Kidney (tissue), 13 donors: ENCODE measurements at regions not wholly inside any gene's neighbourhood (a gene's known extent, or its start where the extent isn't known, plus 50 kb on each side); places are given as distances from the start of the nearest gene placed in this dataset.

Source experiments
- DNase-seq, 5 donors: peaks; one replicate each; pipeline ENCODE4 v3.0.0-alpha.2; 2013 to 2020
- FAIRE-seq: peaks from 2 replicates; lab custom pipeline; 2012; peaks lifted over from hg19 to GRCh38; lab: Jason Lieb, UNC
- H3K27ac ChIP-seq, 2 donors: one replicate each; pipeline ENCODE4 v1.7.0; 2013; ENCODE audit warnings: low read depth in 2 of 2, low read length in 2 of 2, inconsistent platforms in 1 of 2
- H3K27me3 ChIP-seq: one replicate; pipeline ENCODE4 v1.7.1; 2013; ENCODE audit warnings: low read length, inconsistent platforms; ENCODE audit not compliant: control insufficient read depth, insufficient read depth
- H3K36me3 ChIP-seq, 3 donors: one replicate each; pipeline versions ENCODE4 v1.7.0 to v1.7.1; 2013; ENCODE audit warnings: low read length in 3 of 3, control low read depth in 1 of 3, inconsistent platforms in 1 of 3; ENCODE audit not compliant: insufficient read depth in 3 of 3, control insufficient read depth in 2 of 3
- H3K4me1 ChIP-seq, 3 donors: one replicate each; pipeline versions ENCODE4 v1.7.0 to v1.7.1; 2013; ENCODE audit warnings: low read length in 3 of 3, inconsistent platforms in 1 of 3, low read depth in 1 of 3; ENCODE audit not compliant: control insufficient read depth in 2 of 3, insufficient read depth in 2 of 3
- H3K4me3 ChIP-seq, 3 donors: one replicate each; pipeline versions ENCODE4 v1.7.0 to v1.8.1; 2013; ENCODE audit warnings: low read length in 3 of 3, control low read depth in 1 of 3, inconsistent platforms in 1 of 3
- H3K9ac ChIP-seq, 3 donors: one replicate each; pipeline versions ENCODE4 v1.7.0 to v1.7.1; 2013; ENCODE audit warnings: low read length in 3 of 3, control low read depth in 1 of 3, inconsistent platforms in 1 of 3
- H3K9me3 ChIP-seq, 3 donors: one replicate each; pipeline versions ENCODE4 v1.7.0 to v1.7.1; 2013; ENCODE audit warnings: low read length in 3 of 3, control low read depth in 1 of 3, inconsistent platforms in 1 of 3; ENCODE audit not compliant: control insufficient read depth in 2 of 3, insufficient read depth in 1 of 3
- intact Hi-C: fragments of 100-400 bp; cut with DNase I; formaldehyde crosslinking; loops from one replicate; pipeline ENCODE4 v1.11.1; 2022
- TF ChIP-seq, protein P1 (sequence below): IDR thresholded peaks from 3 replicates; pipeline ENCODE4 v1.5.1; 2012; ENCODE audit warnings: mild to moderate bottlenecking, moderate library complexity, borderline replicate concordance; ENCODE audit not compliant: insufficient read depth; ENCODE audit errors: extremely low read depth
- donor health status: control.
- donor health status: control.
- donor health status: control.
- donor health status: control.
- donor health status: control.
- donor health status: DM: yes; HTN: yes; CAD: no.
- donor health status: Normal renal cell carcinoma (clear cell type).

DNA sequence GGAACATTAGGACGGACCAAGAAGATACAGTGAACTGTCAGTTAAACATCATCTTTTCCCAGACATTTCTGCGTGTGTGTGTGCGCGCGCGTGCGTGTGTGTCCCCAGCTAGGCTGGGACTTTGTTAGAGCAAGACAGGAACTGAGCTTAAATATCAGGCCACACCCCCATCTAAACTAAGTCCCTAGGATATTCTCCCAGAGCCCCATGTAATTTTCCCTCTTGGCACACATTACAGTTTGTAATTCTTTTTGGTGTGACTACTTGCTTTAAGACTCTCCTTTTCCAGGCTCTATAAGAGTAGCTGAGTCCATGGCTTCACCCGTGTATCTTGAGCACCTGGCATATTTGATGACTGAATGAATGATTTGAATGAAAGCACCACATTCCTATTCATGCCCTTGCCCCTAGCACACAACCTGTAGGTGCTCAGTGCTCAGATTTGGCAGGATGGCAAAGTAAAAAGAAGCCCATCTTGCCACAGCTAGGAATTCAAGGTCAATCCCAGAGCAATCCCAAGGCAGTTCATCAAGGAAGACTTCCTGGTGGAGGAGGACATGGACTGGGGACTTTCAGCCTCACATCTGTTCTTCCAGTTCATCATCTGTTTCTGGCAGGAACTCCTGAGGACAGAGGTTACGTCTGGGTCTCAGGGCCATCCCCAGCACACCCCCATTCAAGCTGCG lies 69.2 kb downstream of the MRPL14 start:
- H3K9ac ChIP-seq = no peak overlapping the region
- H3K27me3 ChIP-seq = no peaks in the 10 kb centered on the region
- H3K4me1 ChIP-seq = peaks cover 0 to 16% (median 0%) of the 10 kb centered on the region in 3 donors
- peak overlapping the region in 1 of 2 donors; percentile 66 for H3K27ac ChIP-seq
- H3K9me3 ChIP-seq = peaks cover 0 to 5% (median 0%) of the 10 kb centered on the region in 3 donors
- H3K36me3 ChIP-seq = no peaks in the 10 kb centered on the region
- intact Hi-C loops = no loop called here
- DNase-seq (no peak), FAIRE-seq (no peak)
- no peak overlapping the region for H3K4me3 ChIP-seq
- TF ChIP-seq, protein P1, sequence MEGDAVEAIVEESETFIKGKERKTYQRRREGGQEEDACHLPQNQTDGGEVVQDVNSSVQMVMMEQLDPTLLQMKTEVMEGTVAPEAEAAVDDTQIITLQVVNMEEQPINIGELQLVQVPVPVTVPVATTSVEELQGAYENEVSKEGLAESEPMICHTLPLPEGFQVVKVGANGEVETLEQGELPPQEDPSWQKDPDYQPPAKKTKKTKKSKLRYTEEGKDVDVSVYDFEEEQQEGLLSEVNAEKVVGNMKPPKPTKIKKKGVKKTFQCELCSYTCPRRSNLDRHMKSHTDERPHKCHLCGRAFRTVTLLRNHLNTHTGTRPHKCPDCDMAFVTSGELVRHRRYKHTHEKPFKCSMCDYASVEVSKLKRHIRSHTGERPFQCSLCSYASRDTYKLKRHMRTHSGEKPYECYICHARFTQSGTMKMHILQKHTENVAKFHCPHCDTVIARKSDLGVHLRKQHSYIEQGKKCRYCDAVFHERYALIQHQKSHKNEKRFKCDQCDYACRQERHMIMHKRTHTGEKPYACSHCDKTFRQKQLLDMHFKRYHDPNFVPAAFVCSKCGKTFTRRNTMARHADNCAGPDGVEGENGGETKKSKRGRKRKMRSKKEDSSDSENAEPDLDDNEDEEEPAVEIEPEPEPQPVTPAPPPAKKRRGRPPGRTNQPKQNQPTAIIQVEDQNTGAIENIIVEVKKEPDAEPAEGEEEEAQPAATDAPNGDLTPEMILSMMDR = no peak

DNA sequence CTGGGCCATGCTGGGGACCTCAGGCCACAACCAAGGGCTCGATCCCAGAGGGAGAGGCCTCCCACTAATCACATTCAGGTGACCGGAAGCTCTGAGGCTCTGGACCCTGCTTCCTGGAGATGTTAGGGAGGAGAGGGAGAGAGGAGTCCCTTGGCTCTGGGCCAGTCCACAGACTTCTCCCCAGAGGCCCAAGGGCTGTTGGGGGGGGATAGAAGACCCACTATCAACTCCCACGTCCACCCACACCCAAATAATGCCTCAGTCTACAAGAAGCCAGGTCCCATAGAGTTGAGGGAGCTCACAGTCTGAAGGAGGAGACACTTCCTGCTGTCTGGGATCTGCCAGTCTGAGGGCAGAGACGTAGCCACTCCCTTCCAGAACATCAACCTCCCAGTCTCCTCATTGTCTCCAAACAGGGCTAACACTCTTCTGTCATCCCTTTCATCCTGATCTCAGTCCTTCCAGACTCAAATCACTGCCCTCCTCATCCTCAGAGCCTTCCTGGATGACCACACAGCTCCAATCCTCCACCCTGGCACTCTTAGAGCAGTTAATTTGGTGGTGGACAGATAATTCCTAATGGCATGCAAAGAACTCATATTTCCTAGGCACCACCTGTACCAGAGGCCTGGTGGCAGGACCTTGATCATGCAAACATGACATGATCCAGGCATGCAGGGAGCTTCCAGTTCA lies 69.9 kb downstream of the MRPL14 start:
- no peak overlapping the region for H3K27ac ChIP-seq
- peaks cover 0 to 19% (median 0%) of the 10 kb centered on the region in 3 donors for H3K4me1 ChIP-seq
- no peak overlapping the region for H3K4me3 ChIP-seq
- intact Hi-C loops = no loop called here
- peaks cover 0 to 5% (median 0%) of the 10 kb centered on the region in 3 donors for H3K9me3 ChIP-seq
- FAIRE-seq (no peak), DNase-seq (no peak)
- H3K9ac ChIP-seq = no peak overlapping the region
- no peaks in the 10 kb centered on the region for H3K36me3 ChIP-seq
- TF ChIP-seq, protein P1 = no peak
- no peaks in the 10 kb centered on the region for H3K27me3 ChIP-seq

DNA sequence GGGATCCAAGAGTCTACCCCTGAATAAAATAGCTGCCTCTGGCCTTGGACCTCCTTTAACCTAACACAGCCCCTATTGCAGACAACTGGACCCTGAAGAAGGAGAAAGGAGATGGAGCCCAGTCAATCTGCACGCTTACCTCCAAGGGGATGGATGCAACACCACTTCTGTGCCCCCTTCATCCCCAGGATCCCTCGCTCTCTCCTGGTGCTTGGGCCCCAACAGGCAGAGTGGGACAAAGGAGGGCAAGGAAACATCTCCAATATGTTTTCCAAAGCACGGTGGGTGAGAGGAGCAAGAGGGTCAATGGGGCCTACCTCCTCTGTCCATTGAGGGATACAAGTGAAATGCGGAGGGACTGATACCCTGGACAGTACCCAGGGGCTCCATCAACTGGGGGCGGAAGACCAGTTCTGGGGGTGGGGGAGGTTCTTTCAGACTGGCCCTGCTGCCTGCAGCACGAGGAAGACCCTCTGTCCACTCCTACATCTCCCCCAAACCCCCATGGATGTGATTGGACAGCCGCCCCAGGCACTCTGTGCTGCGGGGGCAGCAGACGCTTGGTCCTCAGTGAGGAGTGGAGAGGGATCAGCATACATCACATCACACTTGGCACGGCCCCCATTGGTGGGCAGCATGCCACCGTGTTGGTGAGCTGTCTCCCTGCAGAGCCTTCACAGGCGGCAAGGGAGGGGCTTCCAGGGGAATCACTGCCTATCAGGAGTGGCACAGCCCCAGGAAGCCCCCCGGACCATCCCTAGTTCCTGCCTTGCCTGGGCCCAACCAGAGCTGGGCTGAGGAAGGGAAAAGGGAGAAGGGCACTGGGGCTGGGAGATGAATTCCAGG lies 70.6 kb downstream of the MRPL14 start:
- peaks cover 0 to 19% (median 0%) of the 10 kb centered on the region in 3 donors for H3K4me1 ChIP-seq

More for the DNA sequence above, 70.6 kb downstream of the MRPL14 start:
- TF ChIP-seq, protein P1 = no peak
- H3K9ac ChIP-seq = no peak overlapping the region
- peaks cover 0 to 5% (median 0%) of the 10 kb centered on the region in 3 donors for H3K9me3 ChIP-seq
- peak in 1 of 5 donors; percentile 54 for DNase-seq
- FAIRE-seq = no peak
- H3K36me3 ChIP-seq = no peaks in the 10 kb centered on the region
- H3K4me3 ChIP-seq = no peak overlapping the region
- no peak overlapping the region for H3K27ac ChIP-seq
- H3K27me3 ChIP-seq = no peaks in the 10 kb centered on the region
- intact Hi-C loops = no loop called here
